ENCODE measurements at regions not wholly inside any gene's neighbourhood (a gene's known extent, or its start where the extent isn't known, plus 50 kb on each side); places are given as distances from the start of the nearest gene placed in this dataset.
"Not testable (repeated sequence)": the region's sequence is repeated elsewhere in the genome, so short reads cannot be mapped to it uniquely, and the experiment has no call there.

GRCh38 chr12:114501474-114501807, 95.5 kb upstream of the TBX5 start:
- ATAC-seq = no peak
- no peak for DNase-seq

GRCh38 chr12:114500775-114501473, 95.0 kb upstream of the TBX5 start:
- no peak for ATAC-seq
- DNase-seq = no peak

DNA sequence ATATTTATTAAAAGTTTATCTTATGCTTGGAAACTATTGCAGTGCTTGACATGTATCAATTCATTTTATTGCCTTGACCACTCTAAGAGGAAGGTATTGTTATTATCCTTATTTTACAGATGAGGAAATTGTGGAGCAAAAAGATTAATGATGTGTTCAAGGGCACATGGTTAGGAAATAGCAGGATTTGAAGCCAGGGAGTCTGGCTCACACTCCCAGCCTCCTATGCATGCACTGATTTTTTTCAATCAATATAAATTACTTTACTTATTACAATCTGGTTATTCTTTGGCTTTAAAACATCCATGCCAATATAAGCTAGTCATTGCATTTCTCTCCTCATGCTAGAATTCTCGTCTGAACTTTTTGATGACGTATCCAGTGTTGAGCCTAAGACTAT, 94.2 kb upstream of the TBX5 start:
- DNase-seq = no peak

DNA sequence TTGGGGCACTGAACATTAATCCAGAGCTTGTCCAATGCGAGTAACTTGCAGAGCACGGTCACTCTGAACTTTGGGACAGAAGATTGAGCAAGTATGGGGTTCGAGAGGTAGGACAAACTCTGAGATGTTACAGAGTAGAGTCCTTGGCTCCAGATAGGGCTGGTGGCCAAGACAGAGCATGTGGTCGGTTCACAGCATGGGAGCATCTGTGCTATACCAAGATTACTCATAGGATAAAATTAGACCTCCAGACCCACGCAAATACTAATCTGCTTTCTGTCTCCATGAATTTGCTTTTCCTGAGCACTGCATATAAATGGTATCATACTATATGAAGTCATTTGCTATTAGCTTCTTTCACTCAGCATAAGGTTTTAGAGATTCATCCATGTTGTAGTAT, 93.4 kb upstream of the TBX5 start:
- ATAC-seq (no peak), DNase-seq (no peak)

More for the DNA sequence above, 94.2 kb upstream of the TBX5 start:
- ATAC-seq = no peak

- no peak for ATAC-seq
- DNase-seq = no peak
Observed at GRCh38 chr12:114491916-114492315, 86.0 kb upstream of the TBX5 start.

DNA sequence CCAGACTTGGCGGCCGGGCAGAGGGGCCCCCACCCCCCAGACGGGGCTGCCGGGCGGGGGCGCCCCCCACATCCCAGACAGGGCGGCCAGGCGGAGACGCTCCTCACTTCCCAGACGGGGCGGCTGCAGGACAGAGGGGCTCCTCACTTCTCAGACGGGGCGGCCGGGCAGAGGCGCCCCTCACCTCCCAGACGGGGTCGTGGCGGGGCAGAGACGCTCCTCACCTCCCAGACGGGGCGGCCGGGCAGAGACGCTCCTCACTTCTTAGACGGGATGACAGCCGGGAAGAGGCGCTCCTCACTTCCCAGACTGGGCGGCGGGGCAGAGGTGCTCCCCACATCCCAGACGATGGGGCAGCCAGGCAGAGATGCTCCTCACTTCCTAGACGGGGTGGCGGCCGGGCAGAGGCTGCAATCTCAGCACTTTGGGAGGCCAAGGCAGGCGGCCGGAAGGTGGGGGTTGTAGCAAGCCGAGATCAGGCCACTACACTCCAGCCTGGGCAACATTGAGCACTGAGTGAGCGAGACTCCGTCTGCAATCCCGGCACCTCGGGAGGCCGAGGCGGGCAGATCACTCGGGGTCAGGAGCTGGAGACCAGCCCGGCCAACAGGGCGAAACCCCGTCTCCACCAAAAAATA, 79.0 kb upstream of the TBX5 start:
- not testable (repeated sequence) for DNase-seq, ATAC-seq

DNA sequence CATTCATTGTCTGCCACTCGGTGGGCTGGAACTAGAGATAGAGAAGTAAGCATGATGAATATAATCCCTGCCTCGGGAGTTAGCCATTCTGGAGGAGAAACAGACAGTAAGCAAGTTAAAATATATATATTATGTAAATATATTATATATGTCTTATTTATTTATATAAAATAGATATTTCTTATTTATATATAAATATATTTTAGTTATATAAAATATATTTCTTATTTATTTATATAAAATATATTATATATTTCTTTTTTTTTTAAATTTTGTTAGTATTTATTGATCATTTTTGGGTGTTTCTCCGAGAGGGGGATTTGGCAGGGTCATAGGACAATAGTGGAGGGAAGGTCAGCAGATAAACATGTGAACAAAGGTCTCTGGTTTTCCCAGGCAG, 78.1 kb upstream of the TBX5 start:
- DNase-seq (no peak), ATAC-seq (no peak)

DNA sequence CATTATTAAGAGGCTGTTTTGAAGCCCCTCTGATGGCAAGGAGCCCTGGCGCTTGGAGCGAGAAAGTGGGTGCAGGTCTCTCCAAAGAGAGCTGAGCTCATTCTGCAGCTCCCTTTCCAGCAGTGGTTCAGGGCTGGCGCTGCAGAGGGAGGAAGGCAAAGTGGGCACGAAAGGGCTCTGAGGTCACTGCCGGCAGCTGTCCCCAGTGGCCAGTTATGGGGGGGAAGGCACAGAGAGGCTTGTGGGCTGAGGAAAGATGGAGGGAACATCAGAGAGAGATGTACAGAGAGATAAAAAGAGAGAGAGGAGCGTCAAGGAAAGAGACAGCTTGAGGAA, 75.2 kb upstream of the TBX5 start:
- DNase-seq = no peak
- no peak for ATAC-seq

- no peak for DNase-seq
Observed at GRCh38 chr12:114480337-114481199, 74.6 kb upstream of the TBX5 start.

DNA sequence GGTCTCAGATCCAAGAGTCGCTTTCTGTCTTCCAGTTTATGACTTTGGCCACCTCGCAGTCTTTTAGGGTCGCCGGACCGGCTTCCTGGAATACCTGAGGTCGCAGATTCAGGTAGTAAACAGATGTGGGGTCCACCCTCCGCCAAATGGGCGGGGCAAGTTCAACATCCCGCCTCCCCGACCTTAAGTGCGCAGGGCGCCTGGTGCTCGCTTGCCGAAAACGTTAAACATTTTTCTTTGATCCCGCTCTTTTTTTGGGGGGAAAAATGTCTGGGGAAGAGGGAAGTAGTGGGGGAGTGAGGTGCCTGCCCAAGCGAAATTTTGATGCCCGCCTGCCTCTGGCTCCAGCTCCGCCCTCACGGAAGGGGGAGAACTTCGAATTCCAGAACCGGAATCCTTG, 73.9 kb upstream of the TBX5 start:
- no peak for DNase-seq
- no peak for ATAC-seq

More at GRCh38 chr12:114480337-114481199, 74.6 kb upstream of the TBX5 start:
- no peak for ATAC-seq

GRCh38 chr12:114478865-114479264, 72.9 kb upstream of the TBX5 start:
- no peak for DNase-seq
- no peak for ATAC-seq

- ATAC-seq (no peak), DNase-seq (no peak)
Observed at GRCh38 chr12:114477989-114478395, 72.0 kb upstream of the TBX5 start.

- no peak for DNase-seq
- ATAC-seq = no peak
Observed at GRCh38 chr12:114476159-114476558, 70.2 kb upstream of the TBX5 start.

- no peak for ATAC-seq
Observed at GRCh38 chr12:114473717-114474116, 67.8 kb upstream of the TBX5 start.

DNA sequence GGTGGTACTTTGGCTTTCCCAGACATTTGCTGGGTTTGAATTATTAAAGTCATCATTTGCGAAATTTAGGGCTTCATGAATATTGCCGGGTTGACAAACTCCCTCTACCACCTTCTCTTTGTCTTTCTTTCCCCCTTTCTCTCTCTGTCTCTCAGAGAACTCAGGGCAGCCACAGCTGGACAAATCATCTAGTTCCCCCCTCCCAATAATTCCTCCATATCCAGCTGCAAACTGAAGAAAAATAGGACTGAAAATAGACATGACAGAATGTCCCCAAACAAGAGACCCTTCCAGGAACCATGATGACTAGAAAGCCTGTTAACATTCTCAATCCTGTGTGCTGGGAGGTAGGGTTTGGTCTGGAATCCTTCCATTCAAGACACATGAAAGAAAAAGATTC, 67.1 kb upstream of the TBX5 start:
- DNase-seq (no peak), ATAC-seq (no peak)

More at GRCh38 chr12:114473717-114474116, 67.8 kb upstream of the TBX5 start:
- no peak for DNase-seq

GRCh38 chr12:114457620-114458019, 51.7 kb upstream of the TBX5 start:
- DNase-seq (no peak), ATAC-seq (no peak)
